Thyroid gland (tissue), 4 donors: ENCODE measurements at regions not wholly inside any gene's neighbourhood (a gene's known extent, or its start where the extent isn't known, plus 50 kb on each side); places are given as distances from the start of the nearest gene placed in this dataset.

Experiments
- DNase-seq, 2 donors: peaks; one replicate each; pipeline ENCODE4 v3.0.0-alpha.2; 2019
- H3K27ac ChIP-seq, 3 donors: fragments of 200-600 bp; sonication (generic); 1 replicate in 2 of 3; 2 replicates in 1 of 3; pipeline ENCODE4 v1.5.1; 2016 to 2019; ENCODE audit warnings: mild to moderate bottlenecking in 1 of 3, moderate library complexity in 1 of 3
- H3K27me3 ChIP-seq: fragments of 200-600 bp; sonication (generic); one replicate; pipeline ENCODE4 v1.5.1; 2019
- H3K36me3 ChIP-seq, 2 donors: fragments of 200-600 bp; sonication (generic); one replicate each; pipeline ENCODE4 v1.5.1; 2016 to 2019
- H3K4me1 ChIP-seq, 2 donors: fragments of 200-600 bp; sonication (generic); one replicate each; pipeline ENCODE4 v1.5.1; 2017 to 2019
- H3K4me3 ChIP-seq, 3 donors: fragments of 200-600 bp; sonication (generic); replicated peaks in 1 of 3; 1 replicate in 2 of 3; 2 replicates in 1 of 3; pipeline ENCODE4 v1.5.1; 2016; ENCODE audit warnings: mild to moderate bottlenecking in 1 of 3
- H3K9me3 ChIP-seq: fragments of 200-600 bp; sonication (generic); one replicate; pipeline ENCODE4 v1.5.1; 2017
- POLR2A ChIP-seq, 2 donors: fragments of 450-650 bp; IDR thresholded peaks; one replicate each; pipeline ENCODE4 v1.6.1; 2017; ENCODE audit warnings: antibody characterized with exemption in 2 of 2, mild to moderate bottlenecking in 2 of 2, moderate library complexity in 1 of 2
- WGBS, 2 donors: methylation state at CpG; one replicate each; pipeline ENCODE4 v1.1.5; 2017; 5-methylcytosine and 5-hydroxymethylcytosine counted together
- intact Hi-C: fragments of 100-400 bp; cut with DNase I; formaldehyde crosslinking; loops from one replicate; pipeline ENCODE4 v1.15.1; 2023
- TF ChIP-seq, protein P1 (sequence below), 6 experiments: fragments of 200-600 bp in 3 of 6; fragments of 450-650 bp in 3 of 6; sonication (generic) in 3 of 6; IDR thresholded peaks; one replicate each; pipeline ENCODE4 v1.5.1; 2016 to 2019; ENCODE audit warnings: antibody characterized with exemption in 6 of 6, mild to moderate bottlenecking in 2 of 6, inconsistent platforms in 1 of 6, moderate library complexity in 1 of 6

DNA sequence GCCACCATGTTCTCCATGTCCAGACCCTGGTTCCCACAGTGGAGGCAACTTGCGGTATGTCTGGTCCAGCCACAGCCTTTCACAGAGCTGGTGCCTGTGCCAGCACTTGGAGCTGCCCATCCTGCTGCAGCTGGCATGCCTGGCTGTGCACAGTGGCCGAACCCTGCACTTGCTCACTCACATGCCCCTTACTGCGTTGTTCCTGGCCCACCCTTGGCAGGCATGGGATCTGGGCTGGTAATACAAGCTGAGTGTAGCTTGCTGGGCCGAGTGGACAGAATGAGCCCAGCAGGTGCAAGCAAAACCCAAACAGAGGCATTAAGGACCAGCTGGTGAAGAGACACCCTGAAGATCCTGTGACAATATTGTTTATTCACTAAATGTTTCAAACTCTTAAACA lies 583.9 kb upstream of the SLITRK6 start:
- no peak for TF ChIP-seq POLR2A (IDR thresholded peaks at IDR 0.05)
- TF ChIP-seq, protein P1, sequence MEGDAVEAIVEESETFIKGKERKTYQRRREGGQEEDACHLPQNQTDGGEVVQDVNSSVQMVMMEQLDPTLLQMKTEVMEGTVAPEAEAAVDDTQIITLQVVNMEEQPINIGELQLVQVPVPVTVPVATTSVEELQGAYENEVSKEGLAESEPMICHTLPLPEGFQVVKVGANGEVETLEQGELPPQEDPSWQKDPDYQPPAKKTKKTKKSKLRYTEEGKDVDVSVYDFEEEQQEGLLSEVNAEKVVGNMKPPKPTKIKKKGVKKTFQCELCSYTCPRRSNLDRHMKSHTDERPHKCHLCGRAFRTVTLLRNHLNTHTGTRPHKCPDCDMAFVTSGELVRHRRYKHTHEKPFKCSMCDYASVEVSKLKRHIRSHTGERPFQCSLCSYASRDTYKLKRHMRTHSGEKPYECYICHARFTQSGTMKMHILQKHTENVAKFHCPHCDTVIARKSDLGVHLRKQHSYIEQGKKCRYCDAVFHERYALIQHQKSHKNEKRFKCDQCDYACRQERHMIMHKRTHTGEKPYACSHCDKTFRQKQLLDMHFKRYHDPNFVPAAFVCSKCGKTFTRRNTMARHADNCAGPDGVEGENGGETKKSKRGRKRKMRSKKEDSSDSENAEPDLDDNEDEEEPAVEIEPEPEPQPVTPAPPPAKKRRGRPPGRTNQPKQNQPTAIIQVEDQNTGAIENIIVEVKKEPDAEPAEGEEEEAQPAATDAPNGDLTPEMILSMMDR (IDR thresholded peaks at IDR 0.05) = no peak
- no peak overlapping the region for H3K4me3 ChIP-seq
- DNase-seq = no peak
- intact Hi-C loops = no loop called here
- H3K4me1 ChIP-seq = no peaks in the 10 kb centered on the region
- H3K9me3 ChIP-seq = no peaks in the 10 kb centered on the region
- 91 to 92% methylated on average over 4 of the region's 4 CpGs for WGBS, 2 donors
- H3K36me3 ChIP-seq = no peaks in the 10 kb centered on the region
- no peaks in the 10 kb centered on the region for H3K27me3 ChIP-seq
- no peak overlapping the region for H3K27ac ChIP-seq

- Histone ChIP-seq H3K9me3 (no peaks in the 10 kb centered on the region), H3K4me1 (no peaks in the 10 kb centered on the region), H3K27ac (no peak overlapping the region), H3K36me3 (no peaks in the 10 kb centered on the region), H3K27me3 (no peaks in the 10 kb centered on the region), H3K4me3 (no peak overlapping the region)
- intact Hi-C loops = no loop called here
- 63 to 64% methylated on average over 2 of the region's 2 CpGs for WGBS, 2 donors
- DNase-seq = no peak
- TF ChIP-seq, protein P1 (IDR thresholded peaks at IDR 0.05) = no peak
- TF ChIP-seq POLR2A (IDR thresholded peaks at IDR 0.05) = no peak
These were observed 584.3 kb upstream of the SLITRK6 start for GRCh38 chr13:86383561-86383960.

DNA sequence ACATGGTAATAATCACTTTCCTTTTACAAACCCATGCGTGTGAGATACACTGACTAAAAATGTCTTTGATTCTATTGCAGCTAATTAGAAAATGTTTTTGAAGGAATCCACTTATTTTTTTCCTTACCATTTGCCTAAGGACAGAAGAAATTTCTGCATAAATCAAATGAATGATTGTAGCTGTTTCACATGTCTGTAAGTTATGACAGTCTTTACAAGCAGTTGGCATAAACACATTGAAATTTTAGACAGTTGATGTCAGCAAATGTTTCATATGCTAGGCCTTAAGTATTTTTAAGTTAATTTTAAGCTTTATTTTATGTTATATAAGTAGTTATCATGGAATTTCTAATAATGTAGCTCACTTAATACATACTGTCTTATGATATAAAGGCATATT lies 598.4 kb upstream of the SLITRK6 start:
- intact Hi-C loops = no loop called here
- TF ChIP-seq POLR2A (IDR thresholded peaks at IDR 0.05) = no peak
- TF ChIP-seq, protein P1 (IDR thresholded peaks at IDR 0.05) = no peak
- 92 to 93% methylated on average over 1 of the region's 1 CpG for WGBS, 2 donors
- Histone ChIP-seq H3K4me1 (no peaks in the 10 kb centered on the region), H3K9me3 (peaks cover 3% of the 10 kb centered on the region), H3K27me3 (no peaks in the 10 kb centered on the region), H3K4me3 (no peak overlapping the region), H3K27ac (no peak overlapping the region), H3K36me3 (no peaks in the 10 kb centered on the region)
- no peak for DNase-seq

DNA sequence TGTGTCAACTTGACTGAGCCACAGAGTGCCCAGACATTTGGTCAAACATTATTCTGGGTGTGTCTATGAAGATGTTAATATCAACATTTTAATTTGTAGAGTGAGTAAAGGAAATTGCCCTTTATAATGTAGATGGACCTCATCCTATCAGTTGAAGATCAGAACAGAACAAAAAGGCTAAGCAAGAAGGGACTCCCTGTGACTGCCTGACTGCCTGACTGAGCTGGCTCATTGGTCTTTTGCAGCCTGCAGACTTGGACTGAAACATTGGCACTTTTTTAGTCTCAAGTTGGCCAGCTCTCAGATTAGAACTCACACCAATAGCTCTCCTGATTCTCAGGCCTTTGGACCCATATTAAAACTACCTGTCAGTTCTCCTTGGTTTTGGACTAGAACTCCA lies 600.4 kb upstream of the SLITRK6 start:
- H3K9me3 ChIP-seq = peaks cover 3% of the 10 kb centered on the region
- no peaks in the 10 kb centered on the region for H3K36me3 ChIP-seq
- TF ChIP-seq, protein P1 (IDR thresholded peaks at IDR 0.05) = no peak
- no peak for TF ChIP-seq POLR2A (IDR thresholded peaks at IDR 0.05)
- intact Hi-C loops = no loop called here
- no peak overlapping the region for H3K4me3 ChIP-seq
- H3K4me1 ChIP-seq = no peaks in the 10 kb centered on the region
- no peak overlapping the region for H3K27ac ChIP-seq
- DNase-seq = no peak
- H3K27me3 ChIP-seq = no peaks in the 10 kb centered on the region

- no peaks in the 10 kb centered on the region for H3K36me3 ChIP-seq
- DNase-seq = no peak
- WGBS, 2 donors = 70 to 78% methylated on average over 3 of the region's 3 CpGs
- no peak overlapping the region for H3K4me3 ChIP-seq
- H3K9me3 ChIP-seq = no peaks in the 10 kb centered on the region
- no peaks in the 10 kb centered on the region for H3K4me1 ChIP-seq
- intact Hi-C loops = no loop called here
- TF ChIP-seq, protein P1 (IDR thresholded peaks at IDR 0.05) = no peak
- TF ChIP-seq POLR2A (IDR thresholded peaks at IDR 0.05) = no peak
- no peaks in the 10 kb centered on the region for H3K27me3 ChIP-seq
- no peak overlapping the region for H3K27ac ChIP-seq
These were observed 603.3 kb upstream of the SLITRK6 start for GRCh38 chr13:86402500-86402899.
